ENCODE measurements at regions not wholly inside any gene's neighbourhood (a gene's known extent, or its start where the extent isn't known, plus 50 kb on each side); places are given as distances from the start of the nearest gene placed in this dataset.

DNA sequence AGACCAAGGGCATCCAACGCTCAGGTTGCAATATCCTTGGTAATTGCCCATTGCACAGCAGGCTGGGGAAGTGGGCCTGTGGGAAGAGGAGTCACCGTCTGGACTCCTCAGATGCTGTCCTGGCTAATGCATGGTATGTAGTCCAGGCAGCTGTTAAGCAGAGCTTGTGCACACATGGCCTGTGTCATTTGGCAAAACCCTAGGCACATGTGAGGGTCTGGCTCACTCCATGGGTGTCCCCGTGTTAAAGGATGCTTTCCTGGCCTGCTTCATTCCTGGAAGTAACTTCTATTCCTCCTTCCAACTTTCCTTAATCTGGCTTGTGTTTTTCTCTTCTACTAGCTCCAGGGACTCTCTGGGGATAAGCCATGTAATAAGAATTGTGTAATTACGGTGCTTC is 378.0 kb upstream of the CA10 start:
- no TSS peak for BruUV-seq (replicated peaks)
- Histone ChIP-seq H3K27me3 (ENCODE audit: control insufficient read depth in 2 of 2, insufficient read depth in 2 of 2, low read length in 2 of 2) (no peaks in the 10 kb centered on the region), H3K9me3 (replicated peaks; ENCODE audit: control insufficient read depth, insufficient read depth, low read length) (peaks cover 2% of the 10 kb centered on the region), H3K4me1 (ENCODE audit: control insufficient read depth, extremely low read depth, insufficient read depth, low read length) (no peaks in the 10 kb centered on the region), H3K79me2 (ENCODE audit: control insufficient read depth, insufficient read depth, low read length) (no peaks in the 10 kb centered on the region), H2AFZ (ENCODE audit: low read depth, low read length) (no peak overlapping the region), H4K20me1 (replicated peaks; ENCODE audit: control insufficient read depth, extremely low read depth, insufficient read depth, low read length) (no peaks in the 10 kb centered on the region), H3K36me3 (ENCODE audit: control insufficient read depth in 2 of 2, extremely low read depth in 1 of 2, insufficient read depth in 2 of 2, low read length in 2 of 2) (no peaks in the 10 kb centered on the region), H3K9me1 (replicated peaks; ENCODE audit: control insufficient read depth, extremely low read depth, insufficient read depth, low read length) (no peaks in the 10 kb centered on the region), H3K9ac (replicated peaks; ENCODE audit: extremely low read depth, insufficient read depth, low read length) (no peak overlapping the region), H3K4me3 (replicated peaks in 1 of 3; ENCODE audit: insufficient read depth in 1 of 3, low read depth in 1 of 3, low read length in 3 of 3) (no peak overlapping the region), H3K27ac (ENCODE audit: insufficient read depth, low read depth, low read length) (no peak overlapping the region), H3K4me2 (ENCODE audit: insufficient read depth, low read length) (no peak overlapping the region)
- intact Hi-C loops (cut with micrococcal nuclease) (no loop called here), dilution Hi-C loops (cut with MboI; ENCODE audit: extremely low pct_ligation_motif_present, low sequenced_read_pairs) (no loop called here)
- no peak for DNase-seq (ENCODE audit: low read depth, low spot score)
- no peak for FAIRE-seq
- TF ChIP-seq FOS (IDR thresholded peaks at IDR 0.05; ENCODE audit: borderline replicate concordance, insufficient read depth, low read length) (no peak), JUN (IDR thresholded peaks at IDR 0.05; ENCODE audit: borderline replicate concordance, insufficient read depth, insufficient read length, low read depth) (no peak), POLR2A (IDR thresholded peaks at IDR 0.05; ENCODE audit: low read depth, low read length) (no peak), GATA2 (IDR thresholded peaks at IDR 0.05; ENCODE audit: insufficient read depth, insufficient read length, low read depth, low read length) (no peak), POLR2AphosphoS5 (IDR thresholded peaks at IDR 0.05; ENCODE audit: insufficient read depth, low read depth, low read length) (no peak), EZH2 (IDR thresholded peaks at IDR 0.05; ENCODE audit: borderline replicate concordance, low read depth, low read length, severe bottlenecking) (no peak), MYC (IDR thresholded peaks at IDR 0.05; ENCODE audit: low read depth, low read length) (no peak)
- TF ChIP-seq, protein P1, sequence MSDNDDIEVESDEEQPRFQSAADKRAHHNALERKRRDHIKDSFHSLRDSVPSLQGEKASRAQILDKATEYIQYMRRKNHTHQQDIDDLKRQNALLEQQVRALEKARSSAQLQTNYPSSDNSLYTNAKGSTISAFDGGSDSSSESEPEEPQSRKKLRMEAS (IDR thresholded peaks at IDR 0.05; ENCODE audit: insufficient read depth, insufficient read length): no peak
- TF ChIP-seq, protein P2, sequence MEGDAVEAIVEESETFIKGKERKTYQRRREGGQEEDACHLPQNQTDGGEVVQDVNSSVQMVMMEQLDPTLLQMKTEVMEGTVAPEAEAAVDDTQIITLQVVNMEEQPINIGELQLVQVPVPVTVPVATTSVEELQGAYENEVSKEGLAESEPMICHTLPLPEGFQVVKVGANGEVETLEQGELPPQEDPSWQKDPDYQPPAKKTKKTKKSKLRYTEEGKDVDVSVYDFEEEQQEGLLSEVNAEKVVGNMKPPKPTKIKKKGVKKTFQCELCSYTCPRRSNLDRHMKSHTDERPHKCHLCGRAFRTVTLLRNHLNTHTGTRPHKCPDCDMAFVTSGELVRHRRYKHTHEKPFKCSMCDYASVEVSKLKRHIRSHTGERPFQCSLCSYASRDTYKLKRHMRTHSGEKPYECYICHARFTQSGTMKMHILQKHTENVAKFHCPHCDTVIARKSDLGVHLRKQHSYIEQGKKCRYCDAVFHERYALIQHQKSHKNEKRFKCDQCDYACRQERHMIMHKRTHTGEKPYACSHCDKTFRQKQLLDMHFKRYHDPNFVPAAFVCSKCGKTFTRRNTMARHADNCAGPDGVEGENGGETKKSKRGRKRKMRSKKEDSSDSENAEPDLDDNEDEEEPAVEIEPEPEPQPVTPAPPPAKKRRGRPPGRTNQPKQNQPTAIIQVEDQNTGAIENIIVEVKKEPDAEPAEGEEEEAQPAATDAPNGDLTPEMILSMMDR (IDR thresholded peaks at IDR 0.05; ENCODE audit: extremely low read depth in 1 of 2, insufficient read depth in 1 of 2, low read depth in 1 of 2, low read length in 2 of 2): no peak
- ChIA-PET POLR2A (no interaction called here), CTCF (no interaction called here)
